GM21447 (cell line): ENCODE measurements at regions not wholly inside any gene's neighbourhood (a gene's known extent, or its start where the extent isn't known, plus 50 kb on each side); places are given as distances from the start of the nearest gene placed in this dataset.

Source experiments
- ATAC-seq: cut with Tn5 transposase; IDR thresholded peaks from one replicate; pipeline ENCODE4 v1.9.1; 2021; ENCODE audit not compliant: unreplicated experiment

DNA sequence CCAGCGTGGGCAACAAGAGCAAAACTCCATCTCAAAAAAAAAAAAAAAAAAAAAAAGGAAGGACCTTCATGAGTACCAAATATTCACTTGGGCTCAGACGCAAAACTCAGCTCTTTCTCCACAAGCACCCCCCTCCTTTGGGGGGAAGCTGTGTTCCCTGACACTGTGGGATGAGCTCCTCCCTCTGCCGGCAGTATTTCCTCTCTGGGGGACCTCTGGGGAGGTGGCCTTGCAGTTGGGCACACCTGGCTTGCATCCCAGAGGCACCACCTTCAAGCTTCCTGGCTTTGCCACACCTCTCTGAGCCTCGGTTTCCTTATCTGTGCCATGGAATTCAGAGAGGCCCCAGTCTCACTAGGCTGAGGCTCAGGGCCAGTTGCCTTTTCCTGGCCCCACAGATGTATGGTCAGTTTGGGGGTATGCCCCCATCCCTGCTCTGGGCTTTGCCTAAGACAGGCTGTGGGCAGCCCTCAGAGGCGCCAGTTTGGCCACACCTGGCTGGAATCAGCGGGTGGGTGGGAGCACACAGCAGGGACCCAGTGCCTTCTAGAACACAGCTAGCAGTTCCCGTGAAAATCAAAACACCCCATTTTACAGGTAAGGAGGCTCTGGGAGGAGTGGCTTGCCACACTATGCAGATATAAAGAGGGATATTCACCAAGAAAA lies 157.5 kb upstream of the IER5L start:
- no peak for ATAC-seq

DNA sequence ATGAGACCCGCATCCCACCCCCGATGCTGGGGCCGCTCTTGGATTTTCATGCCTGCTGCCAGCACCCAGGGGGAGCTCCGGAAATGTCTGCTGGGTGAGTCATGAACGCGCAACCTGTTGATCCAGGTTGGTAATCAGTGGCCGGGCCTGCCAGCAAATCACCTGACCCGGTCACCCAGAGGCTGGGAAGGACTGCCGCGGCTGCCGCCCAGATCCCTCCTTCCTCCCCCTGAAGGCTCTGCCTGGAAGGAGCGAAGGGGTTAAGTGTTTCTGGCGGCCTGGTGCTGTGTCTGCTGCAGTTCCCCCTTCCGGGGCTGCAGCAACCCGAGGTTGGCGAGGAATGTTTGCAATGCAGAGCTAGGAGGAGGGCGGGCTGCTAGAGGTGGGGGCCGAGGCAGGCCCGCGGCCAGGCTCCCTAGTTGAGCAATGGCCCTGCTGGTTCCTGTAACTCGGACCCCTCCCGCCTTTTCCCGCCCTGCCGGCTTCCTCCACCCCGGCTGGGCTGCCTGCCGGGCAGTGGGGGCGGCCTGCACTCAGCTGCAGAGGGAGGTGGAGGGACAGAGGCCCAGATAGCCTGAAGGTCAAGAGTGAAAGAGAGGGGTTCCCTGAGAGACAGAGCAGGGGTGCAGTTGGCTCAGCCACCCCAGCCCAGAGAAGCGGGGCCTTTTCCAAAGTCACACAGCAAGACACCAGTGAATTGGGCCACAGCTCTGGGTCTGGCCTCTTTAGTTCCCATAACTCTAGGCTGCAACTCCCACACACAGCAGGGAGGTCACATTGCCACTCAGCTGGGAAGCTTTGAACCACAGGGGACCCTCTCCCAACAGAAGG lies 156.3 kb upstream of the IER5L start:
- ATAC-seq = no peak

DNA sequence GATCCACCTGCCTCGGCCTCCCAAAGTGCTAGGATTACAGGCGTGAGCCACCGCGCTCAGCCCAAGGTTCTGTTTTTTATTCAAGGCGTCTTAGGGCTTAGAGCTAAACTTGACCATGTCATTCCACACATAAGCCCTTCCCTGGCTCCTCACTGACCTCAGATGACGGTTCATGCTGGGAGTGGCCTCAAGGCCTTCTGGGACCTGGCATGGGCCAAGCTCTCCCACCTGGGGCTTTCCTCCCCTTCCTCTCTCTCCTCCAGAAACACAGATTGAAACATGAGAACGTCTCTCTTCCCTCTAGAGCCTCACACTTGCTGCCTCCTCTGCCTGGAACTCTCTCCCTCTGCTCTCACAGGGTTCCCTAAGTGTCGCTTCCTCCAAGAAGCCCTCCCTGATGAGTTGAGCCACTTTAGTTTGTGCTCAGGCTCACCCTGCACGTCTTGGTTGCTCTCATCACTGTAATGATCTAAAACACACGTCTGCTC lies 155.6 kb upstream of the IER5L start:
- ATAC-seq = no peak

DNA sequence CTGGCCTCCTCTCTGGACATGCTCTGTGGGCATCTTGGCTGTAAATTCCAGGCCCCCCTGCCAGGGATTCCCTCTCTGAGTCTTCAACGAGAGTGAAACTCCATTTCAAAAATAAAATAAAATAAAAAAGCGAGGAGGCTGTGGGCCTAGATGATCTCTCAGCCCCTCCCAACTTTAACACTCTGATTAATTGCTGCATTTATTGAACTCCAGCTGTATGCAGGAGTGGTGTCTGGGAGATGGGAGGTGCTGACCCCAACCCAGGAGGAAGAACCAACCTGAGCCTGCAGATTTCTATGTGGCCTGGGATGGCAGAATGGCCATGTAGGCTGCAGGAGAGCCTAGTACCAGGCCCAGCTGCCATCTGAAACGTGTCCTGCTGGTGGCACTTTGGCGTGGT lies 154.5 kb upstream of the IER5L start:
- ATAC-seq = no peak

DNA sequence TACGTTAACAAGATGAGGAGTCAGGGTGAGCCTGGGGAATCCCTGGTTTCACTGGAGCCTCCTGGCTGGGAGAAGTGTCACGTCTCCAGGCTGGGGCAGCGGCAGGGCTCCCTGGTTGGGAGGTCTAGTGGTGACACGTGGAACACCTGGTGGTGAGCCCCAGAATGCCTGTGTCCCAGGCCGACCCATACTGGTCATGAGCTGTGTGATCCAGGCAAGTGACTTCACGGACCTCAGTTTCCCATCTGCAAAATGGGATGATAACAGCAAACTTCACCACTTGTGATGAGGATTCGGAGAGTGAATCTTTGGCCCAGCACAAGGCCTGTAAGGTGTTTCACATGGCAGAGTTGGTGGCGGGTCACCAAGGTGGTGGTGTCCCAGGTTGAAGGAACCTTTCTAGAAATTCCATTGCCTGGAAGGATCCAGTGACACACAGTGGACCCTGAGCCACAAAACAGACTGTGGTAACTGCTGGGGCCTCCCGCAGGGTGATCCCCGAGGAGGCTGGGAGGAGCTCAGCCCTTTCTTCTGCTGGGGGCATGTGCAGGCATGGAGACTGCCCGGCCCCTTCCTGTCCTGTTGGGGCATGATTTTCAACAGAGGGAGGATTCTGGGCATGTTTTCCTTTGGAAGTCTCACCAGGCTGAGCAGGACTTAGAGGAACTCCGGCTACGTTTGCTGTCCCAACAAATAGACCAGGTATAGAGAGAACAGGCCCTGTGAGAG lies 153.9 kb upstream of the IER5L start:
- ATAC-seq = no peak

DNA sequence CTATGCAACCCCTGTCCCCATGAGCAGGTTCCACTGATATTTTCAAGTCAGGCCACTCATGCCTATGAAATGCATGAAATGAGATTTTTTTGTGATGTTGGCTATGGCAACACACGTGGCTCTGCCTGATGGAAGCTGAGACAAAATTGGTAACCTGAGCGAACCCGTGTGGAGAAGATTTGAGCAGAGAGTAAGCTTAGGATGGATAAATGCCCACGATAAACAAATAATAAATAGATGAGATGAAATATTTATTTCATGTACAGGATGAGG lies 153.4 kb upstream of the IER5L start:
- ATAC-seq = no peak

DNA sequence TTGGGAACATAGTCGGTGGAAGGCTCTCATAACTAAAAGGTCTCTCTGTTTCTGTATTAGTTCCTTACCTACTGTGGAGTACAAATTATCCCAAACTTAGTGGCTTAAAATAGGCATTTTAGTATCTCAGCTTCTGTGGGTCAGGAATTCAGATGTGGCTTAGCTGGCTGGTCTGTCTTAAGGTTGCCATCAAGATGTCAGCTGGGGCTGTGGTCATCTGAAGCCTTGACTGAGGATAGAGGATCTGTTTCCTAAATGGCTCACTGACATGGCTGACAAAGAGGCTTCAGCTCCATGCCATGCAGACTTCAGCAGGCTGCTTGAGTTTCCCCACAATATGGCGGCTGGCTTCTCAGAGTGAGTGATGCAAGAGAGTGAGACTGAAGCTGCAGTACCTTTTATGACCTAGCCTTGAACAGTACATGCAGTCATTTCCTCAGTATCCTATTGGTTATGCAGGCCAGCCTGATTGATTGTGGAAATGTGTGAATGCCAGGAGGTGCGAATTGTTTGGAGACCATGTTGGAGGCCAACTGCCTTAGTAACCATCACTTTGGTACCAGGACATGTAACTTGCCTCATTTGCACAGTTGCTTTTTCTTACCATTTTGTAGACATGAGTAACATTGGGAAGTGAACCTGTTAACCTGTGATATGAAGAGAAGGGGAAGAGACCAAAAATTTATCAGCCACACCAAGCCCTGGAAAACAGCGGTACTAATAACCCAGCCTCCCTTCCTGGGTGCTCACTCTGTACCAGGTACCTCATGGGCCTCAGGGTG lies 152.8 kb upstream of the IER5L start:
- ATAC-seq = no peak

DNA sequence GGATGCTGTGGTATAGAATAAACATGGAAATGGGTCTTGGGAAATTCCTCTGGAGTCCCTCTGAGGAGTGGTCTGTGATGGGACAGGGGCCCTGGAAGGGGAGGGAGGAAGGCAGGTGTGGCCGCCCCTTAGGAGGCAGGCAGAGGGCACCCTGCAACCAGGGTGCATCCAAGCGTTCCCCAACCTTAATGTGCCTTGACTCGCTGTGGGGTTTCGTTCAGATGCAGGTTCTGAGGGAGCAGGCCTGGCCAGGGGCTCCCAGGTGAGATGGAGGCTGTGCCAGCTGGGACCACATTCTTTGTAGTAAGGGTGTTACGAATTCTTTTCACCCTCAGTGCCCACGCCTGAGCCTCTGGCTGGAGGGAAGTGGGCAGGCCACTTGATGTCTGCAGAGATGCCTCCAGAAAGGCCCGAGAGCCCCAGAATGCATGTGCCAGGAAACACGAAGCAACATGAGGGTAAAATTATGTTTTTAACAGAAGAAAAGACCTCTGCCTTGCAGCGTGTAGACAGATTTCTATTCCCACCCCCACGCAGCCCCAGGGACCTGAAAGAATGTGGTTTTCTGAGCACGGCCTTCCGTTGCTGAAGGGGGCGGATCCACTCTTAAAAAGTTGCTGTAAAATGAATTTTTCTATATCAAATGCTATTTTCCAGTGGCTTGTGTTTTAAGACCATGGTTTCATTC lies 150.4 kb upstream of the IER5L start:
- no peak for ATAC-seq

DNA sequence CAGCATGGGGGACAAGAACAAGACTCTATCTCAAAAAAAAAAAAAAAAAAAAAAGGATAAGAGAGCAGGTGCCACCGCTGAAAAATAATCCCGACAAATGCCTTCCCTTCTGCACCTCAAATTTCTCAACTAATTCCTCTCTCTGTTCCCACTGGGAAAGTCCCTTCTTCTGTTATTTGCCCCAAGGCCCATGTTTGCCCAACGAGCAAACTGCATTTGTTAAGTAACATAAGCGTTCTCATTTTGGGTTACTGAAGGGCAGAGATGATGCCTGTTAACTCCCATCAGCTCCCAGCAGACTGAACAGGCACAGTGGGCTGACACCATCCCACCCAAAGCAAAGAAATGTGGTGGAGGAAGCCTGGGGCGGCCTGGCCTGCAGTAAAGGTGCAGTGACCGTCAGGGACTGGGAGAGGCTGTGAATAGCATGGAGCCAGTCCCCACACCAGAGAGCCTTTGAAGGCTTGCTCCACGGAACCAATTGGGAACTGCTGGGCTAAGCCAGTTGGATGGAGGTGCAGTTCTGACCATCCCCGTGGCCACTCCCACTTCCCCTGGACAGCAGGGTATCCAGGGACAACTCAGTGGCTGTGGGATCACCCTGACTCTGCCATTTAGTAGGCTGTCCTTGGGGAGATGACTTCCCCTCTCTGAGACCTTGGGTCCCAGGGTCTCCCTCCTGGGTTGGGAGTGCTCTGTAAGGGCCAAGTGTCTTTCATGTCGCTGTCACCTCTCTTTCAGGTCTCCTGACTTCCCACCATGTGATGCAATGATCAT lies 149.7 kb upstream of the IER5L start:
- ATAC-seq = no peak

DNA sequence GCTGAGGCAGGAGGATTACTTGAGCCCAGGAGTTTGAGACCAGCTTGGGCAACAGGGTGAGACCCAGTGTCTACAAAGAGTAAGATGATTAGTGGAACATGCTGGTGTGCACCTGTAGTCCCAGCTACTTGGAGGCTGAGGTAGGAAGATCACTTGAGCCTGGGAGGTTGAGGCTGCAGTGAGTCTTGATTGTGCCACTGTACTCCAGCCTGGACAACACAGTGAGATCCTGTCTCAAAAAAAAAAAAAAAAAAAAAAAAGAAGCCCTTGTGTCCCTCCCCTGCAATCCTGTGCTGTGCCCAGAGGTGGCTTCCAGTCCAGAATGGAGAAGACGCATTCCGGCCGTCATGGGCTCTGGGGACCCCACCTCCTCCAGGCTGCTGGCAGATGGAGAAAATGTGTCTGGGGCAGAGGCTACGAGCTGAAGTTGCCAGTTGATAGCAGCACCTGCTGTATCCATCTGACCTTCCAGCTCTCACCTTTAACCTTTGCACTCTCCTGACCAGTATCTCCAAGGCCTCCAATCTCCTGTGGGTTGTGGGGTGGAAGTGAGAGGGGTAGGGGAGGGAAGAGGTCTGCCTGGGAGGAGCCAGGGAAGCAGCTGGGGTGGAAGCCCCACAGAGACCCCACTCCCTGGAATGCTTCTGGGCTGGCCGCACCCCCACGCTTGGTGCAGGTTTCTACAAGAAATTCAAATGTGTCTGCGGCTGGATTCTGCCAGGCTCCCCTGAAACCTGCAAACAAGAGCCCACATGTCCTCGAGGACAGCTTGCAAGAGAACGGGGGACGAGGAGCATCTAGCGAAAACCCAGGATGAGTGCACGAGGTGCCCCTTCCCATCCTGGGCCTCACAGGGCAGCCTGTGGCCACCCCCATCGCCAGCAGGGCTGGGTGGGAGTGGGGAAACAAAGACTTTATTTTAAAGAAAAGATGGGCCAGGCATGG lies 148.3 kb upstream of the IER5L start:
- ATAC-seq = no peak

DNA sequence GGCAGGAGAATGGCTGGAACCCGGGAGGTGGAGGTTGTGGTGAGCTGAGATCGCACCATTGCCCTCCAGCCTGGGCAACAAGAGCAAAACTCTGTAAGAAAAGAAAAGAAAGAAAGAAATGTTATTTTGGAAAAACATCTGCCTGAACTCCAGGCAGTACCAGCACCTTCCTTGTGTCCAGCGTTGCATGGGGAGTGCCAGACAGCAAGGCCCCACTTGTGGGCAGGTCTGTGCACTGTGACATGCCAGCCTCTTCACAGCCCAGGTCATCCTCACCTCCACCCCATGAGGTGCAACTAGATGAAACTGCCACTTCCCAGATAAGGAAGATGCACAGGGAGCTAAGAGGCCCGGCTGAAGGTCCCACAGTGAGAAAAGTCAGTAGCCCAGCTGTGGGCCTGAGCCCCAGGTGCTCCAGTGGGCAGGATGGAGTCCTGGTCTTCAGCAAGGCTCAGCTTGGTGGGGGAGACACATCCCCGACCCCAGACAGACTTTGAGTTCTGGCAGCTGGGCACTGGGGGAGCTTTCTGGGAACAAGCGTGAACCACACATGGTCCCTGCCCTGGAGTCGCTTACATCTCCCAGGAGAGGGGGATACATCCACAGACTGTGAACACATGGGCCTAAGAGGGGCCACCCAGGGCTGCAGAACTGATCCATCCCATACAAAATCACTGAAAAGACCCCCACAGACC lies 146.9 kb upstream of the IER5L start:
- ATAC-seq = no peak

DNA sequence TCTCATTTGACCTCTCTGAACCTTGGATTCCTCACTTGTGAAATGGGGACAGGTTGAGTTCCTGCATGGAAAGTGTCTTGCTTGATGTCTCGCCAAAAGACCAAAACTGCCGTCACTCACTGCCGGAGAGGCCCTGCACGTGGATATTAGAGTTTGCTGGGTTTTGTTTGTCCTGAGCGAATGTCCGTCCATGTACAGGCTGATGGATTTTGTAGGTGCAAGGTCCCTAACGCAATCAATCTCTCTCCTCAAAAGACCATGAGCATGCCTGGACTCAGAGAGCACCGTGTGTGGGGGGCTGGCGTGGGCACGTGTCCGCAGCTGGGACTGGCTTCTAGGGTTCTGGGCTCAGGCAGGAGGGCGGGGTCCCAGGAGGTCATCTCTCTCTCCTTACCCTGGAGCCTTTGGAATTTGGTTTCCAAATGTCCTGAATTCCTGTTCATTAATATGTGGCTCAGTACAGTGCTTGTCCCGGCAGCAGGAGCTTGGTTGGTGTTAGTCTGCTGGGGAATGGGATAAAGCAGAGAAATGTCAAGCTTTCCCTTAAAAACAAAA lies 146.0 kb upstream of the IER5L start:
- ATAC-seq = no peak

DNA sequence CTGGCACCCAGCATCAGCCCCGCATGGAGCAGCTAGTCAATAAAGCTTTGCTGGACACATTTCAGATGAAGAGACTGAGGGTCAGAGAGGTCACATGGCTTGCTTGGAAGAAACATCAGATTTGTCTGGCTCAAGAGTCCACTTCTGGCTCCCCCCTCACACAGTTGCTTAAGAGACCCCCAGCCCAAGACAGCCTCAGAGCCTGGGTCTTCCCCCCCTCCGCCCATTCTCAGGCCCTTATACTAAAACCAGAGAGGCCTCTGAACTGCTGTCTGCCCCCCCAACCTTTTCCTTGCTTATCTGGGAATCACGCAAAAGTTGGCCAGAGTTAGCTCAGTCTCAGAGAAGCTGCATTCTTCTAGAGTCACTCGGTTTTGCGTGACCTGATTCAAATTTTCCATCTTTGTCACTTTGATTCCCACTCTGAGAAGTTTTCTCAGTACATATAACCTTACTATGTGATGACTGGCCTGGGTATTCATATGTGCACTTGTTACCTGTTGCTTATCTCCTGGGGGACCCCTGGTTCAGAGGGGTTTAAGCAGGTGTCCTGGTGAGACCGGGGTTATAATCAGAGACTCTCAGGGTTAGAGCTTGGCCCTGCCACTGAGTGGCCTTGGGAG lies 145.4 kb upstream of the IER5L start:
- ATAC-seq = no peak

DNA sequence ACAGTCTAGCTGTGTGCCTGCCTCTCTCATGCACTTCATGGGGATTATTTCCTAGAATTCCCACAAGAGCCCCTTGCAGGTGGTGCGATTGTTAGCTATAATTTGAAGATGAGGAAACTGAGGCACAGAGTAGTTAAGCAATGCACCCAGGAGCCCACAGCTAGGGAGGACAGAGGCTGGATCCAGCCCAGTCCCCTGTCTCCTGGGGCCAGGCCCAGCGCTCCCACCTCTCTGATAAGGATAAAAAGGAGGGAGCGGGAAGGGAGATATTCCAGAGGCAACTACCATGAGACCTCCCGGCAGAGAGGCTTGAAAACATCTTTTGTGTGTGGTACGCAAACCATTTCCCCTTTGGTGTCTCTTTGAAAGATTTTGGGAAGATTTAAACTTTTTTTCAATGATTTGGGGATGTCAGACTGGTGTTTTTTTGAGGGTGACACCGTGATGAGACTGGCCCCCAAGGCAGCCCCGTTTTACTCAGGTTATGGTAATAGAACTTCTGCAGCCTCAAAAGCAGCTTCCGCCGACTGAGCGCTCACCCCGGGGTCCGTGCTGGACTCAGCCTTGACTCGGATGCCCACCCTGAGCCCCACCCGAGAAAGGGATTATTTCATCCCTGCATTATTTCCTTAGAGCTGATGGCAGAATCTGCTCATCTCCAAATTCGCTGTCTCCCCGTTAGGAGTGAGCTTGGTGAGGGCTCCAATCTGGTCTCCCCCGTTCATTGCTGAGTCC lies 144.7 kb upstream of the IER5L start:
- ATAC-seq = no peak

DNA sequence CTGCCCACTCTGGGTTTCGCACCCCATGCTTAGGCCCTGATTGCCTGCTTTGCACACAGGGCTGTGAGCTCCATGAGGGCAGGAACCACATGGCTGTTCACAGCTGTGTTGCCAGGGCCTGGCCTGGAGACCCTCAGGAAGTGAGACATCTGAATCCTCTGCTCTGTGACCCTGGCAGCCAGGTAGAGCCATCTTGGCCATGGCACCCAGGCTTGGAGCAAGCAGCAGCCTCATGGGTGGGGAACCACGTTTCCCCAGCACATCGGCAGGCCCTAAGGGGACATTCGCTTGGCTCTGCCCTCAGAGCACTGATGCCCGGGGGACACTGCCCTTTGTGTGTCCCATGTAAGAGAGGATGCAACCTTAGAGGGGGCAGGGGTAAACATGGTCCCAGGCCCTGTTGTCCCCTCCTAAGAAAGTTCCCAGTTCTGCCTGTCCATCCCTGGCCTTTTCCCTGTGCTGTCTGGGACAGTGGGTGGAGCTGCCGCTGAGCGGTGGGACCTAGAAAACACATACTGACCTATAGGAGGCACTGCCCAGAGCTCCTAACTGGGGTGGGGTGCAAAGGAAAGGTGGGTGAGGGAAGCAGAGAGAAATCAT lies 144.1 kb upstream of the IER5L start:
- no peak for ATAC-seq

DNA sequence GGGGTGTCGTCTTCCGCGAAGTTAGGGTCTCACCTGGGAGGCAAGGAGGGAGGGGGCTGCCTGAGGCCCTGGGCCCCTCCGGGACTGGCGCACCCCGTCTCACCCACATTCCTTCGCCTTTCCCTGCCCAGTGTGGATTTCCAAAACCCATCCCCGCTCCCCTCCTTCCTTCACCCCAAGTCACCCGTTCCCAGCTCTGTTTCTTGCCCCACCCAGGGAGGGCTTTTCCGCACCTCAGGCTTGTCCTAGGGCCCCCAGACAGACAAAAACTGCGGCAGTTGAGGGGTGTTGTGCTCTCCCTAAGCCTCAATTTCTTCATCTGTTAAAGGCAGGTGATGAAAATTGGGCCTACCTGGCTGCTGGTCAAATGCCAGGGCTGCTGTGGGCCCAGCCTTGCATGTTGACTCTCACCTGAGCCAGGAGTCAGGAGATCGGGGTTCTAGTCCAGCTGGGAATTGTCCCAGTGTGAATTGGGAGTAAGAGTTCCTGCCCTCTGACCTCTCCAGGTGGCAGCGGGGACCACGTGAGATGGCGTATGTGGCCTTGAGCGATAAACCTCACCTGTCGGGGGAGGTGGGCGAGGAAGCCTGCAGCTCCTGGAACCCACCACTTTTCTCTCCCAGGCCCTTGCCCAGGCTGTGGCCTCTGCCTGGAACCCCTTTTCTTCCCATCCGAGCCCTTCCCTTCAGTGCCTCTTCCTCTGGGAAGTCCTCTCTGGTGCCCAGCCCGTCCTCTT lies 143.4 kb upstream of the IER5L start:
- ATAC-seq = no peak
